HG02763 (cell line): ENCODE measurements at regions not wholly inside any gene's neighbourhood (a gene's known extent, or its start where the extent isn't known, plus 50 kb on each side); places are given as distances from the start of the nearest gene placed in this dataset.

Experiments
- ATAC-seq: cut with Tn5 transposase; IDR thresholded peaks from one replicate; pipeline ENCODE4 v1.9.1; 2021; ENCODE audit warnings: mild to moderate bottlenecking, moderate library complexity; ENCODE audit not compliant: unreplicated experiment

GRCh38 chr13:99653526-99653925 is 152.3 kb downstream of the TM9SF2 start:
- ATAC-seq = no peak

GRCh38 chr13:99652901-99653300 is 151.6 kb downstream of the TM9SF2 start:
- no peak for ATAC-seq

GRCh38 chr13:99652141-99652540 is 150.9 kb downstream of the TM9SF2 start:
- no peak for ATAC-seq

- no peak for ATAC-seq
Measured at GRCh38 chr13:99651016-99651415, 149.7 kb downstream of the TM9SF2 start.

- ATAC-seq = no peak
Measured at GRCh38 chr13:99650410-99650809, 149.1 kb downstream of the TM9SF2 start.

GRCh38 chr13:99648927-99649326 is 147.7 kb downstream of the TM9SF2 start:
- no peak for ATAC-seq

GRCh38 chr13:99648066-99648665 is 146.9 kb downstream of the TM9SF2 start:
- no peak for ATAC-seq

- no peak for ATAC-seq
Measured at GRCh38 chr13:99647596-99647985, 146.3 kb downstream of the TM9SF2 start.

GRCh38 chr13:99646866-99647595 is 145.8 kb downstream of the TM9SF2 start:
- no peak for ATAC-seq

GRCh38 chr13:99642841-99643240 is 141.6 kb downstream of the TM9SF2 start:
- ATAC-seq = no peak

- no peak for ATAC-seq
Measured at GRCh38 chr13:99642006-99642405, 140.7 kb downstream of the TM9SF2 start.

- no peak for ATAC-seq
Measured at GRCh38 chr13:99640260-99640659, 139.0 kb downstream of the TM9SF2 start.

GRCh38 chr13:99639126-99639525 is 137.9 kb downstream of the TM9SF2 start:
- no peak for ATAC-seq

GRCh38 chr13:99636728-99637353 is 135.6 kb downstream of the TM9SF2 start:
- peak; percentile 71 for ATAC-seq

- no peak for ATAC-seq
Measured at GRCh38 chr13:99636306-99636705, 135.0 kb downstream of the TM9SF2 start.

- no peak for ATAC-seq
Measured at GRCh38 chr13:99634672-99635071, 133.4 kb downstream of the TM9SF2 start.

- ATAC-seq = no peak
Measured at GRCh38 chr13:99630269-99630898, 129.1 kb downstream of the TM9SF2 start.

GRCh38 chr13:99629641-99630040 is 128.4 kb downstream of the TM9SF2 start:
- ATAC-seq = no peak

GRCh38 chr13:99628442-99628841 is 127.2 kb downstream of the TM9SF2 start:
- ATAC-seq = no peak

GRCh38 chr13:99626461-99627082 is 125.3 kb downstream of the TM9SF2 start:
- no peak for ATAC-seq

GRCh38 chr13:99624936-99625540 is 123.8 kb downstream of the TM9SF2 start:
- ATAC-seq = no peak
